GM10266 (cell line): ENCODE measurements at regions not wholly inside any gene's neighbourhood (a gene's known extent, or its start where the extent isn't known, plus 50 kb on each side); places are given as distances from the start of the nearest gene placed in this dataset.

Experiments used
- DNase-seq: peaks from one replicate; pipeline ENCODE4 v3.0.0; 2012; ENCODE audit errors: extremely low spot score
- CTCF ChIP-seq: IDR thresholded peaks from 2 replicates; pipeline ENCODE4 v1.5.1; 2012; ENCODE audit warnings: mild to moderate bottlenecking, low read depth; ENCODE audit not compliant: control insufficient read depth, insufficient read depth; ENCODE audit errors: missing control alignments

GRCh38 chr3:106323586-106323985, 454.8 kb upstream of the CBLB start:
- no peak for DNase-seq
- no peak for TF ChIP-seq CTCF

- no peak for TF ChIP-seq CTCF
- DNase-seq: no peak
These were observed 458.3 kb upstream of the CBLB start for GRCh38 chr3:106326941-106327695.

GRCh38 chr3:106327696-106328025, 458.8 kb upstream of the CBLB start:
- TF ChIP-seq CTCF: no peak
- DNase-seq: no peak

- TF ChIP-seq CTCF: no peak
- DNase-seq: no peak
These were observed 459.4 kb upstream of the CBLB start for GRCh38 chr3:106328224-106328623.

- no peak for DNase-seq
- no peak for TF ChIP-seq CTCF
These were observed 460.7 kb upstream of the CBLB start for GRCh38 chr3:106329521-106329920.

- TF ChIP-seq CTCF: no peak
- DNase-seq: no peak
These were observed 462.8 kb upstream of the CBLB start for GRCh38 chr3:106331636-106332035.

- TF ChIP-seq CTCF: no peak
- no peak for DNase-seq
These were observed 463.3 kb upstream of the CBLB start for GRCh38 chr3:106332129-106332528.
